IMR-90 (cell line): ENCODE measurements at regions not wholly inside any gene's neighbourhood (a gene's known extent, or its start where the extent isn't known, plus 50 kb on each side); places are given as distances from the start of the nearest gene placed in this dataset.

Experiments used
- ATAC-seq: fragments of 200-7000 bp; cut with Tn5 transposase; 2 replicates; pipeline ENCODE4 v1.9.1; 2020; ENCODE audit warnings: low read depth, mild to moderate bottlenecking, moderate library complexity
- BruUV-seq: library from RNA; stranded (reverse); fragments of 400-500 nt; replicated peaks from 2 replicates; lab custom pipeline; 2021; lab: Mats Ljungman, UMichigan
- CTCF ChIA-PET: fragments of 300-600 bp; formaldehyde crosslinking; extraction: SDS; loops from one replicate; lab custom pipeline; 2021; ENCODE audit warnings: antibody characterized with exemption; lab: Yijun Ruan, JAX
- POLR2A ChIA-PET: fragments of 300-600 bp; sonication (Branson Sonifier 250); formaldehyde crosslinking; loops from one replicate; lab custom pipeline; 2022; ENCODE audit warnings: antibody characterized with exemption; ENCODE audit not compliant: unreplicated experiment; lab: Charles Lee
- DNase-seq: peaks from one replicate; pipeline ENCODE4 v3.0.0; 2013
- H2AFZ ChIP-seq: replicated peaks from 2 replicates; pipeline ENCODE3; 2013; ENCODE audit warnings: low read length, mild to moderate bottlenecking; ENCODE audit not compliant: poor library complexity
- H2AK5ac ChIP-seq: 2 replicates; pipeline ENCODE4 v1.6.1; 2013; ENCODE audit warnings: low read depth, low read length, inconsistent platforms
- H2AK9ac ChIP-seq: replicated peaks from 2 replicates; pipeline ENCODE3; 2013; ENCODE audit warnings: mild to moderate bottlenecking, low read depth, low read length, moderate library complexity; ENCODE audit not compliant: poor library complexity
- H2BK120ac ChIP-seq: 2 replicates; pipeline ENCODE4 v1.6.1; 2013; ENCODE audit warnings: low read depth, low read length, inconsistent platforms
- H2BK15ac ChIP-seq: 3 replicates; pipeline ENCODE4 v1.6.1; 2013; ENCODE audit warnings: low read depth, low read length, inconsistent platforms
- H2BK20ac ChIP-seq: 2 replicates; pipeline ENCODE4 v1.6.1; 2013; ENCODE audit warnings: low read depth, mild to moderate bottlenecking, inconsistent platforms, low read length, moderate library complexity
- H2BK5ac ChIP-seq: 2 replicates; pipeline ENCODE4 v1.6.1; 2013; ENCODE audit warnings: mild to moderate bottlenecking, low read depth, low read length, inconsistent platforms; ENCODE audit not compliant: poor library complexity, severe bottlenecking
- H3K14ac ChIP-seq: replicated peaks from 2 replicates; pipeline ENCODE4 v1.6.1; 2013; ENCODE audit warnings: low read depth, low read length, inconsistent platforms
- H3K18ac ChIP-seq: 2 replicates; pipeline ENCODE4 v1.6.1; 2013; ENCODE audit warnings: low read depth, low read length, control low read depth
- H3K23ac ChIP-seq: 2 replicates; pipeline ENCODE4 v1.6.1; 2013; ENCODE audit warnings: low read depth, low read length, inconsistent platforms
- H3K27ac ChIP-seq: 2 replicates; pipeline ENCODE4 v1.5.1; 2013; ENCODE audit warnings: mild to moderate bottlenecking, control low read depth, low read length; ENCODE audit not compliant: insufficient read depth
- H3K27me3 ChIP-seq: 2 replicates; pipeline ENCODE4 v1.6.1; 2013; ENCODE audit warnings: low read length; ENCODE audit not compliant: control insufficient read depth, insufficient read depth
- H3K36me3 ChIP-seq: 2 replicates; pipeline ENCODE4 v1.6.1; 2013; ENCODE audit warnings: low read length, mixed read lengths; ENCODE audit not compliant: control insufficient read depth, insufficient read depth
- H3K4ac ChIP-seq: 2 replicates; pipeline ENCODE4 v1.6.1; 2013; ENCODE audit warnings: low read depth, low read length, inconsistent platforms
- H3K4me1 ChIP-seq: 2 replicates; pipeline ENCODE4 v1.6.1; 2013; ENCODE audit warnings: low read length, mixed read lengths; ENCODE audit not compliant: control insufficient read depth, insufficient read depth
- H3K4me2 ChIP-seq: 2 replicates; pipeline ENCODE4 v1.6.1; 2013; ENCODE audit warnings: low read depth, mild to moderate bottlenecking, control low read depth, low read length, moderate library complexity
- H3K4me3 ChIP-seq: 2 replicates; pipeline ENCODE4 v1.5.1; 2013; ENCODE audit warnings: low read depth, mild to moderate bottlenecking, control low read depth, low read length, moderate library complexity; ENCODE audit not compliant: insufficient read depth
- H3K56ac ChIP-seq: 2 replicates; pipeline ENCODE4 v1.6.1; 2013; ENCODE audit warnings: low read length, inconsistent platforms; ENCODE audit not compliant: insufficient read depth; ENCODE audit errors: extremely low read depth
- H3K79me1 ChIP-seq, 2 experiments: 2 replicates each; pipeline ENCODE4 v1.6.1; 2013; ENCODE audit warnings: low read length in 2 of 2, inconsistent platforms in 1 of 2, low read depth in 1 of 2
- H3K9ac ChIP-seq: 2 replicates; pipeline ENCODE4 v1.6.1; 2013; ENCODE audit warnings: low read depth, low read length, control low read depth
- H3K9me1 ChIP-seq: 2 replicates; pipeline ENCODE4 v1.6.1; 2013; ENCODE audit warnings: low read length, inconsistent platforms; ENCODE audit not compliant: insufficient read depth
- H3K9me3 ChIP-seq: 2 replicates; pipeline ENCODE4 v1.6.1; 2013; ENCODE audit warnings: low read length; ENCODE audit not compliant: control insufficient read depth, insufficient read depth
- H4K20me1 ChIP-seq: 2 replicates; pipeline ENCODE4 v1.6.1; 2013; ENCODE audit warnings: low read length, inconsistent platforms; ENCODE audit not compliant: insufficient read depth
- H4K5ac ChIP-seq: 2 replicates; pipeline ENCODE4 v1.6.1; 2013; ENCODE audit warnings: mild to moderate bottlenecking, low read depth, low read length, control low read depth
- H4K8ac ChIP-seq, 2 experiments: 2 replicates each; pipeline ENCODE4 v1.6.1; 2013; ENCODE audit warnings: low read depth in 2 of 2, low read length in 2 of 2, control low read depth in 1 of 2, inconsistent platforms in 1 of 2
- H4K91ac ChIP-seq: 2 replicates; pipeline ENCODE4 v1.6.1; 2013; ENCODE audit warnings: low read depth, low read length, inconsistent platforms; ENCODE audit not compliant: insufficient read depth
- BHLHE40 ChIP-seq: fragments of 150-350 bp; IDR thresholded peaks from 2 replicates; pipeline ENCODE4 v1.6.1; 2016; ENCODE audit warnings: mild to moderate bottlenecking, low read depth, low read length
- CEBPB ChIP-seq: IDR thresholded peaks from 2 replicates; pipeline ENCODE4 v1.6.1; 2012; ENCODE audit warnings: low read depth, low read length, improper control_type of control experiment
- CHD1 ChIP-seq: IDR thresholded peaks from 2 replicates; pipeline ENCODE4 v1.6.1; 2012; ENCODE audit warnings: low read depth, low read length, improper control_type of control experiment
- FOS ChIP-seq: fragments of 150-350 bp; IDR thresholded peaks from 2 replicates; pipeline ENCODE4 v1.6.1; 2016; ENCODE audit warnings: low read depth, low read length
- MAFK ChIP-seq: IDR thresholded peaks from 2 replicates; pipeline ENCODE4 v1.6.1; 2012; ENCODE audit warnings: low read depth, low read length, improper control_type of control experiment
- MAZ ChIP-seq: IDR thresholded peaks from 2 replicates; pipeline ENCODE4 v1.6.1; 2012; ENCODE audit warnings: low read depth, mild to moderate bottlenecking, low read length, improper control_type of control experiment, moderate library complexity, borderline replicate concordance
- MXI1 ChIP-seq: IDR thresholded peaks from 2 replicates; pipeline ENCODE4 v1.6.1; 2012; ENCODE audit warnings: low read depth, mild to moderate bottlenecking, low read length, moderate library complexity, borderline replicate concordance
- NFE2L2 ChIP-seq: fragments of 150-350 bp; IDR thresholded peaks from 2 replicates; pipeline ENCODE4 v1.6.1; 2016; ENCODE audit warnings: low read depth, mild to moderate bottlenecking, low read length
- POLR2A ChIP-seq: IDR thresholded peaks from 2 replicates; pipeline ENCODE4 v1.6.1; 2012; ENCODE audit warnings: mild to moderate bottlenecking, low read depth, low read length
- RAD21 ChIP-seq: IDR thresholded peaks from 2 replicates; pipeline ENCODE4 v1.6.1; 2012; ENCODE audit warnings: low read length, improper control_type of control experiment
- SMC3 ChIP-seq: fragments of 150-350 bp; IDR thresholded peaks from 2 replicates; pipeline ENCODE4 v1.6.1; 2016; ENCODE audit warnings: low read depth, mild to moderate bottlenecking, antibody characterized with exemption, low read length, moderate library complexity
- USF2 ChIP-seq: fragments of 150-350 bp; IDR thresholded peaks from 2 replicates; pipeline ENCODE4 v1.6.1; 2017; ENCODE audit warnings: mild to moderate bottlenecking, antibody characterized with exemption, low read length, low read depth
- WGBS, 2 experiments: methylation state at CpG; one replicate each; pipeline versions ENCODE4 v1.1.5 to v1.1.7; 2013; ENCODE audit warnings: missing lambda C conversion rate in 2 of 2; ENCODE audit not compliant: insufficient read length in 1 of 2; ENCODE audit errors: extremely low coverage in 2 of 2; 5-methylcytosine and 5-hydroxymethylcytosine counted together
- dilution Hi-C: fragments of 300-500 bp; cut with HindIII; formaldehyde crosslinking; loops from one replicate; pipeline ENCODE4 v1.14.3; 2018; ENCODE audit warnings: low sequenced_read_pairs; ENCODE audit not compliant: unreplicated experiment
- in situ Hi-C: fragments of 300-500 bp; cut with MboI; formaldehyde crosslinking; loops from 3 replicates; pipeline ENCODE4 v1.14.3; 2019; ENCODE audit warnings: low sequenced_read_pairs, inconsistent platforms, mixed read lengths
- intact Hi-C: fragments of 100-400 bp; cut with micrococcal nuclease; formaldehyde crosslinking; loops from 2 replicates; pipeline ENCODE4 v1.10.0; 2022
- TF ChIP-seq, protein P1 (sequence below): conservative IDR thresholded peaks from 2 replicates; pipeline ENCODE4 v1.5.1; 2012; ENCODE audit warnings: mild to moderate bottlenecking, low read depth, low read length, improper control_type of control experiment

- H4K91ac ChIP-seq: no peak overlapping the region
- no peak overlapping the region for H4K5ac ChIP-seq
- intact Hi-C loops (no loop called here), dilution Hi-C loops (no loop called here), in situ Hi-C loops (no loop called here)
- TF ChIP-seq MAFK: no peak
- no peak for TF ChIP-seq MAZ
- TF ChIP-seq USF2: no peak
- no peak for TF ChIP-seq RAD21
- TF ChIP-seq FOS: no peak
- no peak for TF ChIP-seq CHD1
- TF ChIP-seq SMC3: no peak
- TF ChIP-seq, protein P1, sequence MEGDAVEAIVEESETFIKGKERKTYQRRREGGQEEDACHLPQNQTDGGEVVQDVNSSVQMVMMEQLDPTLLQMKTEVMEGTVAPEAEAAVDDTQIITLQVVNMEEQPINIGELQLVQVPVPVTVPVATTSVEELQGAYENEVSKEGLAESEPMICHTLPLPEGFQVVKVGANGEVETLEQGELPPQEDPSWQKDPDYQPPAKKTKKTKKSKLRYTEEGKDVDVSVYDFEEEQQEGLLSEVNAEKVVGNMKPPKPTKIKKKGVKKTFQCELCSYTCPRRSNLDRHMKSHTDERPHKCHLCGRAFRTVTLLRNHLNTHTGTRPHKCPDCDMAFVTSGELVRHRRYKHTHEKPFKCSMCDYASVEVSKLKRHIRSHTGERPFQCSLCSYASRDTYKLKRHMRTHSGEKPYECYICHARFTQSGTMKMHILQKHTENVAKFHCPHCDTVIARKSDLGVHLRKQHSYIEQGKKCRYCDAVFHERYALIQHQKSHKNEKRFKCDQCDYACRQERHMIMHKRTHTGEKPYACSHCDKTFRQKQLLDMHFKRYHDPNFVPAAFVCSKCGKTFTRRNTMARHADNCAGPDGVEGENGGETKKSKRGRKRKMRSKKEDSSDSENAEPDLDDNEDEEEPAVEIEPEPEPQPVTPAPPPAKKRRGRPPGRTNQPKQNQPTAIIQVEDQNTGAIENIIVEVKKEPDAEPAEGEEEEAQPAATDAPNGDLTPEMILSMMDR: no peak
- TF ChIP-seq NFE2L2: no peak
- no peak for TF ChIP-seq CEBPB
- no peak for TF ChIP-seq POLR2A
- no peak for TF ChIP-seq MXI1
- TF ChIP-seq BHLHE40: no peak
- WGBS, 2 experiments: no CpG with 5 or more reads among the region's 4 CpGs
- ChIA-PET POLR2A (no interaction called here), CTCF (no interaction called here)
- no peaks in the 10 kb centered on the region for H3K36me3 ChIP-seq
- H4K20me1 ChIP-seq: no peaks in the 10 kb centered on the region
- no peak overlapping the region for H3K56ac ChIP-seq
- H2AK9ac ChIP-seq: no peak overlapping the region
- no peaks in the 10 kb centered on the region for H3K9me3 ChIP-seq
- H3K9ac ChIP-seq: no peak overlapping the region
- H3K9me1 ChIP-seq: no peaks in the 10 kb centered on the region
- no peak overlapping the region for H3K18ac ChIP-seq
- H2BK20ac ChIP-seq: no peak overlapping the region
- H3K4ac ChIP-seq: no peak overlapping the region
- no peak overlapping the region for H2BK5ac ChIP-seq
- H3K27me3 ChIP-seq: no peaks in the 10 kb centered on the region
- no TSS peak for BruUV-seq
- no peak overlapping the region for H2BK15ac ChIP-seq
- H2AK5ac ChIP-seq: no peak overlapping the region
- no peak overlapping the region for H2AFZ ChIP-seq
- no peak for ATAC-seq
- no peak overlapping the region for H2BK120ac ChIP-seq
- H3K14ac ChIP-seq: no peak overlapping the region
- H3K79me1 ChIP-seq: no peaks in the 10 kb centered on the region
- no peak overlapping the region for H4K8ac ChIP-seq
- no peak overlapping the region for H3K4me3 ChIP-seq
- no peak overlapping the region for H3K23ac ChIP-seq
- H3K27ac ChIP-seq: no peak overlapping the region
- no peak for DNase-seq
- H3K4me1 ChIP-seq: no peaks in the 10 kb centered on the region
- H3K4me2 ChIP-seq: no peak overlapping the region
Observed at GRCh38 chr2:147773479-147773878, 71.3 kb upstream of the ACVR2A start.
